Thoracic aorta (tissue), 2 donors: ENCODE measurements at regions not wholly inside any gene's neighbourhood (a gene's known extent, or its start where the extent isn't known, plus 50 kb on each side); places are given as distances from the start of the nearest gene placed in this dataset.

Source experiments
- ATAC-seq: fragments of 150-250 bp; one replicate; pipeline ENCODE4 v1.8.0; 2017; ENCODE audit warnings: low read depth; ENCODE audit not compliant: insufficient number of reproducible peaks, low FRiP score
- DNase-seq: peaks from one replicate; pipeline ENCODE4 v3.0.0-alpha.2; 2020; ENCODE audit warnings: low spot score
- H3K27ac ChIP-seq, 2 donors: fragments of 200-600 bp; sonication (generic); 1 replicate in 1 of 2; 2 replicates in 1 of 2; pipeline ENCODE4 v1.5.1; 2016; ENCODE audit warnings: mild to moderate bottlenecking in 2 of 2, moderate library complexity in 2 of 2
- H3K27me3 ChIP-seq: fragments of 200-600 bp; sonication (generic); replicated peaks from 2 replicates; pipeline ENCODE4 v1.6.0; 2016; ENCODE audit warnings: mild to moderate bottlenecking; ENCODE audit not compliant: insufficient read depth
- H3K36me3 ChIP-seq: fragments of 200-600 bp; sonication (generic); one replicate; pipeline ENCODE4 v1.5.1; 2016
- H3K4me1 ChIP-seq, 2 donors: fragments of 200-600 bp; sonication (generic); 1 replicate in 1 of 2; 2 replicates in 1 of 2; pipeline versions ENCODE4 v1.5.1 to v1.6.0; 2016; ENCODE audit warnings: low read depth in 2 of 2, mild to moderate bottlenecking in 1 of 2; ENCODE audit not compliant: control insufficient read depth in 1 of 2
- H3K4me3 ChIP-seq: fragments of 200-600 bp; sonication (generic); 2 replicates; pipeline ENCODE4 v1.5.1; 2016; ENCODE audit warnings: mild to moderate bottlenecking
- H3K9me3 ChIP-seq: fragments of 200-600 bp; sonication (generic); 2 replicates; pipeline ENCODE4 v1.5.1; 2016
- TF ChIP-seq, protein P1 (sequence below): fragments of 200-600 bp; sonication (generic); IDR thresholded peaks from one replicate; pipeline ENCODE4 v1.5.1; 2019; ENCODE audit warnings: antibody characterized with exemption

DNA sequence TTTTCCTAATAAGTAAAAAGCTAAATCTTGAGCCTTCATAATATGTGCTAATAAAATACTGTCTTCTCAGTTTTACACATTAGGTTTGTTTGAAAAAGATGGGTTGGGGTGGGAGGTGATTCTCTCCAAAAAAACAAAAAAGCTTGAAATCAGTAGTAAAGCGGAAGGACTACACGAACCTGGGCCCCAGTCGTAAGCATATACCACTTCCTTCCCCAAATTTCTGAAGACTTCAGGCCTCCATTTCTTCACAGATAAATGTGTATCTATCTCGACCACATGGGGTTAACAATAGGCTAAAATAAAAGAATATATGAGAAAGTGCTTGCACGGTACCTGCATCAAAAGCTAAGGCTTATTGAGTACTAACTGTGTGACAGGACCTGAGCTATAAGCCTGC, 51.6 kb upstream of the PAX2 start:
- no peak for DNase-seq
- no peak overlapping the region for H3K27ac ChIP-seq

More for the DNA sequence above, 51.6 kb upstream of the PAX2 start:
- H3K4me1 ChIP-seq = no peaks in the 10 kb centered on the region
- TF ChIP-seq, protein P1, sequence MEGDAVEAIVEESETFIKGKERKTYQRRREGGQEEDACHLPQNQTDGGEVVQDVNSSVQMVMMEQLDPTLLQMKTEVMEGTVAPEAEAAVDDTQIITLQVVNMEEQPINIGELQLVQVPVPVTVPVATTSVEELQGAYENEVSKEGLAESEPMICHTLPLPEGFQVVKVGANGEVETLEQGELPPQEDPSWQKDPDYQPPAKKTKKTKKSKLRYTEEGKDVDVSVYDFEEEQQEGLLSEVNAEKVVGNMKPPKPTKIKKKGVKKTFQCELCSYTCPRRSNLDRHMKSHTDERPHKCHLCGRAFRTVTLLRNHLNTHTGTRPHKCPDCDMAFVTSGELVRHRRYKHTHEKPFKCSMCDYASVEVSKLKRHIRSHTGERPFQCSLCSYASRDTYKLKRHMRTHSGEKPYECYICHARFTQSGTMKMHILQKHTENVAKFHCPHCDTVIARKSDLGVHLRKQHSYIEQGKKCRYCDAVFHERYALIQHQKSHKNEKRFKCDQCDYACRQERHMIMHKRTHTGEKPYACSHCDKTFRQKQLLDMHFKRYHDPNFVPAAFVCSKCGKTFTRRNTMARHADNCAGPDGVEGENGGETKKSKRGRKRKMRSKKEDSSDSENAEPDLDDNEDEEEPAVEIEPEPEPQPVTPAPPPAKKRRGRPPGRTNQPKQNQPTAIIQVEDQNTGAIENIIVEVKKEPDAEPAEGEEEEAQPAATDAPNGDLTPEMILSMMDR = no peak
- no peak for ATAC-seq
- no peaks in the 10 kb centered on the region for H3K36me3 ChIP-seq
- H3K9me3 ChIP-seq = no peaks in the 10 kb centered on the region
- H3K27me3 ChIP-seq = no peaks in the 10 kb centered on the region
- H3K4me3 ChIP-seq = no peak overlapping the region
